Neural cell (in vitro differentiated cells): ENCODE measurements at regions not wholly inside any gene's neighbourhood (a gene's known extent, or its start where the extent isn't known, plus 50 kb on each side); places are given as distances from the start of the nearest gene placed in this dataset.

Source experiments
- H2AFZ ChIP-seq: fragments of 200-600, 300-800 bp; sonication (generic), shearing (Covaris generic); 2 replicates; pipeline ENCODE4 v1.6.0; 2014; ENCODE audit warnings: low read depth, mild to moderate bottlenecking, antibody characterized with exemption, low read length, moderate library complexity
- H3F3A ChIP-seq: fragments of 200-600 bp; shearing (Covaris generic); 2 replicates; pipeline ENCODE4 v1.6.1; 2016; ENCODE audit warnings: mild to moderate bottlenecking, moderate library complexity, mixed read lengths, antibody characterized with exemption, low read length; ENCODE audit not compliant: insufficient read depth, poor library complexity, severe bottlenecking
- H3K27ac ChIP-seq: fragments of 200-600, 300-800 bp; sonication (generic), shearing (Covaris generic); 2 replicates; pipeline ENCODE4 v1.5.1; 2014; ENCODE audit warnings: mild to moderate bottlenecking, low read length, moderate library complexity
- H3K27me3 ChIP-seq: fragments of 300-800, 200-600 bp; sonication (generic), shearing (Covaris generic); 2 replicates; pipeline ENCODE4 v1.6.0; 2014; ENCODE audit warnings: mild to moderate bottlenecking, low read depth, low read length, moderate library complexity; ENCODE audit not compliant: insufficient read depth
- H3K36me3 ChIP-seq: fragments of 300-800, 200-600 bp; sonication (generic), shearing (Covaris generic); 2 replicates; pipeline ENCODE4 v1.5.1; 2014; ENCODE audit warnings: mild to moderate bottlenecking, antibody characterized with exemption, low read length, moderate library complexity; ENCODE audit not compliant: insufficient read depth
- H3K4me2 ChIP-seq: fragments of 300-800, 200-600 bp; sonication (generic), shearing (Covaris generic); 2 replicates; pipeline ENCODE4 v1.6.0; 2014; ENCODE audit warnings: mild to moderate bottlenecking, low read length
- H3K4me3 ChIP-seq: fragments of 300-800, 200-600 bp; sonication (generic), shearing (Covaris generic); 2 replicates; pipeline ENCODE4 v1.5.1; 2014; ENCODE audit warnings: mild to moderate bottlenecking, low read length, moderate library complexity
- H3K79me2 ChIP-seq: fragments of 200-600 bp; shearing (Covaris generic); replicated peaks from 2 replicates; pipeline ENCODE4 v1.6.0; 2014; ENCODE audit warnings: mild to moderate bottlenecking, low read length, moderate library complexity; ENCODE audit not compliant: insufficient read depth
- H3K9ac ChIP-seq: fragments of 300-800, 200-600 bp; sonication (generic), shearing (Covaris generic); 2 replicates; pipeline ENCODE4 v1.6.1; 2016; ENCODE audit warnings: mild to moderate bottlenecking, low read length, mixed read lengths
- H3K9me2 ChIP-seq: fragments of 200-600 bp; shearing (Covaris generic); 2 replicates; pipeline ENCODE4 v1.6.1; 2016; ENCODE audit warnings: mild to moderate bottlenecking, low read length, mixed read lengths; ENCODE audit not compliant: insufficient read depth
- H3K9me3 ChIP-seq: fragments of 200-600, 300-800 bp; sonication (generic), shearing (Covaris generic); 2 replicates; pipeline ENCODE4 v1.6.1; 2016; ENCODE audit warnings: mild to moderate bottlenecking, mixed run types, low read length, moderate library complexity, mixed read lengths
- H4K20me1 ChIP-seq: fragments of 200-600 bp; shearing (Covaris generic); 2 replicates; pipeline ENCODE4 v1.6.1; 2016; ENCODE audit warnings: mild to moderate bottlenecking, mixed run types; ENCODE audit not compliant: insufficient read depth
- EP300 ChIP-seq: fragments of 450-650 bp; conservative IDR thresholded peaks from 2 replicates; pipeline ENCODE4 v1.6.1; 2014; ENCODE audit warnings: antibody characterized with exemption, mild to moderate bottlenecking, moderate library complexity; ENCODE audit not compliant: poor library complexity, severe bottlenecking
- EZH2 ChIP-seq: fragments of 200-600, 300-800 bp; shearing (Covaris generic), sonication (generic); IDR thresholded peaks from 2 replicates; pipeline ENCODE4 v1.6.1; 2014; ENCODE audit warnings: antibody characterized with exemption, low read length, borderline replicate concordance, mild to moderate bottlenecking; ENCODE audit not compliant: insufficient read depth, poor library complexity, severe bottlenecking
- MXI1 ChIP-seq: fragments of 450-650 bp; conservative IDR thresholded peaks from 2 replicates; pipeline ENCODE4 v1.6.1; 2014; ENCODE audit warnings: antibody characterized with exemption, mild to moderate bottlenecking; ENCODE audit not compliant: poor library complexity, severe bottlenecking
- POLR2AphosphoS5 ChIP-seq: IDR thresholded peaks from 2 replicates; pipeline ENCODE4 v1.6.1; 2012
- RAD21 ChIP-seq: fragments of 450-650 bp; conservative IDR thresholded peaks from 2 replicates; pipeline ENCODE4 v1.6.1; 2014; ENCODE audit warnings: antibody characterized with exemption, mild to moderate bottlenecking, moderate library complexity
- SMC3 ChIP-seq: fragments of 450-650 bp; conservative IDR thresholded peaks from 2 replicates; pipeline ENCODE4 v1.6.1; 2014; ENCODE audit warnings: antibody characterized with exemption, mild to moderate bottlenecking, moderate library complexity; ENCODE audit not compliant: poor library complexity
- TAF1 ChIP-seq: IDR thresholded peaks from 2 replicates; pipeline ENCODE4 v1.6.1; 2012; ENCODE audit warnings: low read depth
- TF ChIP-seq, protein P1 (sequence below): IDR thresholded peaks from 2 replicates; pipeline ENCODE4 v1.6.1; 2012; ENCODE audit warnings: borderline replicate concordance
- TF ChIP-seq, protein P2 (sequence below): fragments of 450-650 bp; IDR thresholded peaks from 2 replicates; pipeline ENCODE4 v1.5.1; 2014; ENCODE audit warnings: antibody characterized with exemption, mild to moderate bottlenecking, moderate library complexity; ENCODE audit not compliant: poor library complexity, severe bottlenecking

DNA sequence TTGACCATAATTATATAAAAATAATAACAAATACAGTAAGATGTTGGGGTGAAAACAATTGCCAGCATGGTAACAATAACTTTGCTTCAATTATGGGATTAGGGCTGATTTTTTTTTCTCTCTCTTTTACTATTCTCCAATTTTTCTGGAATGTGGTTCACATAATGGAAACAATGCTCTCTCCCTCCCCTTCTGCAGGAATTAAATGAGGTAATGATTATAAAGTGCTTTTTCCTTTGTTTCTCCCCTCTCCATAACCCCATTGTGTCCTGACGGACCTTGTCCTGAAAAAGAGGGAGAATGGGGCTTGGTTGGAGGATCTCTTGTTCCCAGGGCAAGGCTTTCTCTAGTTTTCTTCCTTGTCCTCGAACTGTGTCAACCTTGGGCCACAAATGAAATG lies 234.0 kb upstream of the ZNF32 start:
- Histone ChIP-seq H3K27ac (no peak overlapping the region), H3K9me3 (no peaks in the 10 kb centered on the region), H3F3A (no peaks in the 10 kb centered on the region), H2AFZ (no peak overlapping the region), H3K79me2 (no peaks in the 10 kb centered on the region), H3K9me2 (no peaks in the 10 kb centered on the region), H3K4me3 (no peak overlapping the region), H3K27me3 (no peaks in the 10 kb centered on the region), H3K4me2 (no peak overlapping the region), H3K36me3 (no peaks in the 10 kb centered on the region), H4K20me1 (no peaks in the 10 kb centered on the region), H3K9ac (no peak overlapping the region)
- no peak for TF ChIP-seq POLR2AphosphoS5
- no peak for TF ChIP-seq SMC3
- no peak for TF ChIP-seq TAF1
- no peak for TF ChIP-seq EZH2
- TF ChIP-seq EP300, result no peak
- TF ChIP-seq, protein P1, sequence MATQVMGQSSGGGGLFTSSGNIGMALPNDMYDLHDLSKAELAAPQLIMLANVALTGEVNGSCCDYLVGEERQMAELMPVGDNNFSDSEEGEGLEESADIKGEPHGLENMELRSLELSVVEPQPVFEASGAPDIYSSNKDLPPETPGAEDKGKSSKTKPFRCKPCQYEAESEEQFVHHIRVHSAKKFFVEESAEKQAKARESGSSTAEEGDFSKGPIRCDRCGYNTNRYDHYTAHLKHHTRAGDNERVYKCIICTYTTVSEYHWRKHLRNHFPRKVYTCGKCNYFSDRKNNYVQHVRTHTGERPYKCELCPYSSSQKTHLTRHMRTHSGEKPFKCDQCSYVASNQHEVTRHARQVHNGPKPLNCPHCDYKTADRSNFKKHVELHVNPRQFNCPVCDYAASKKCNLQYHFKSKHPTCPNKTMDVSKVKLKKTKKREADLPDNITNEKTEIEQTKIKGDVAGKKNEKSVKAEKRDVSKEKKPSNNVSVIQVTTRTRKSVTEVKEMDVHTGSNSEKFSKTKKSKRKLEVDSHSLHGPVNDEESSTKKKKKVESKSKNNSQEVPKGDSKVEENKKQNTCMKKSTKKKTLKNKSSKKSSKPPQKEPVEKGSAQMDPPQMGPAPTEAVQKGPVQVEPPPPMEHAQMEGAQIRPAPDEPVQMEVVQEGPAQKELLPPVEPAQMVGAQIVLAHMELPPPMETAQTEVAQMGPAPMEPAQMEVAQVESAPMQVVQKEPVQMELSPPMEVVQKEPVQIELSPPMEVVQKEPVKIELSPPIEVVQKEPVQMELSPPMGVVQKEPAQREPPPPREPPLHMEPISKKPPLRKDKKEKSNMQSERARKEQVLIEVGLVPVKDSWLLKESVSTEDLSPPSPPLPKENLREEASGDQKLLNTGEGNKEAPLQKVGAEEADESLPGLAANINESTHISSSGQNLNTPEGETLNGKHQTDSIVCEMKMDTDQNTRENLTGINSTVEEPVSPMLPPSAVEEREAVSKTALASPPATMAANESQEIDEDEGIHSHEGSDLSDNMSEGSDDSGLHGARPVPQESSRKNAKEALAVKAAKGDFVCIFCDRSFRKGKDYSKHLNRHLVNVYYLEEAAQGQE, result no peak
- TF ChIP-seq, protein P2, sequence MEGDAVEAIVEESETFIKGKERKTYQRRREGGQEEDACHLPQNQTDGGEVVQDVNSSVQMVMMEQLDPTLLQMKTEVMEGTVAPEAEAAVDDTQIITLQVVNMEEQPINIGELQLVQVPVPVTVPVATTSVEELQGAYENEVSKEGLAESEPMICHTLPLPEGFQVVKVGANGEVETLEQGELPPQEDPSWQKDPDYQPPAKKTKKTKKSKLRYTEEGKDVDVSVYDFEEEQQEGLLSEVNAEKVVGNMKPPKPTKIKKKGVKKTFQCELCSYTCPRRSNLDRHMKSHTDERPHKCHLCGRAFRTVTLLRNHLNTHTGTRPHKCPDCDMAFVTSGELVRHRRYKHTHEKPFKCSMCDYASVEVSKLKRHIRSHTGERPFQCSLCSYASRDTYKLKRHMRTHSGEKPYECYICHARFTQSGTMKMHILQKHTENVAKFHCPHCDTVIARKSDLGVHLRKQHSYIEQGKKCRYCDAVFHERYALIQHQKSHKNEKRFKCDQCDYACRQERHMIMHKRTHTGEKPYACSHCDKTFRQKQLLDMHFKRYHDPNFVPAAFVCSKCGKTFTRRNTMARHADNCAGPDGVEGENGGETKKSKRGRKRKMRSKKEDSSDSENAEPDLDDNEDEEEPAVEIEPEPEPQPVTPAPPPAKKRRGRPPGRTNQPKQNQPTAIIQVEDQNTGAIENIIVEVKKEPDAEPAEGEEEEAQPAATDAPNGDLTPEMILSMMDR, result no peak
- TF ChIP-seq RAD21, result no peak
- TF ChIP-seq MXI1, result no peak

DNA sequence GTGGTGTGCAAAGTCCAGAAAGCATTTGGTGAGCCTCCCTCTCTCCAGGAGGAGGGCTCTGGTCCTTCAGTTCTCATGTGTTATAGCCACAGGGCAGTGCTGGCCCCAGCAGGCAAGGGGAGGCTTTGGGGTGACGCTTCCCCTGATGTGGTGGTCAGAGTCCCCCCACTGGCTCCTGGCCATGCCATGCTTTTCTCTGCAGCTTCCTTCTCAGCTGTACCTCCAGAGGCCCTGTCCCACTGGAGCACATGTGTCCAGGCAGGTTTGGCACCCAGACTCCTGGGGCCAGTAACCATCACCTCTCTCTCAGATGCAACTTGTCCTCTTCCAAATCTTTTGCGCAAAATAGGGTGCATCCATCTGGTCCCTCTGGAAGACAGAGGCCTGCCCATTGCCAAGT lies 233.0 kb upstream of the ZNF32 start:
- Histone ChIP-seq H4K20me1 (no peaks in the 10 kb centered on the region), H2AFZ (no peak overlapping the region), H3K9ac (no peak overlapping the region), H3K4me3 (no peak overlapping the region), H3K27me3 (no peaks in the 10 kb centered on the region), H3K27ac (no peak overlapping the region), H3K36me3 (no peaks in the 10 kb centered on the region), H3K9me2 (no peaks in the 10 kb centered on the region), H3K9me3 (no peaks in the 10 kb centered on the region), H3F3A (no peaks in the 10 kb centered on the region), H3K4me2 (no peak overlapping the region), H3K79me2 (no peaks in the 10 kb centered on the region)
- no peak for TF ChIP-seq TAF1
- no peak for TF ChIP-seq RAD21
- TF ChIP-seq SMC3, result no peak
- no peak for TF ChIP-seq MXI1

DNA sequence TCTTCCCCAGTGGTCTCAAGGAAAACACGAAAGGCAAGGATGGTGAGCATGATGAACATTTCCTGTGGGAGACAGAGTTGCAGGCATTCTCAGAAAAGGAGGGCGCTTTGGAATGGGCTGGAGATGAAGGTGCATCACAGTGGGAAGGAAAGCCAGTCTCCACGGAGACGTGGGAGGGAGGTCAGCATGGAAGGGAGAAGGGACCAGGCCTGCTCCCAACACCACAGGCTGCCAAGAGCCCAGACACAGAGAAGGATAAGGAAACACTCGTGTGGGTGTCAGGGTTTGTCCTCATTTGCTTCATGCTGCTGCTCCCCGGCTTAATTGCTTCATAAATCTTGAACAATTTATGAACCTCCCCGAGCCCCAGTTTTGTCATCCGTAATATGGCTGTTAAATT lies 231.5 kb upstream of the ZNF32 start:
- H3K27ac ChIP-seq, result no peak overlapping the region
- H2AFZ ChIP-seq, result no peak overlapping the region
- no peaks in the 10 kb centered on the region for H3K36me3 ChIP-seq
- H3K27me3 ChIP-seq, result no peaks in the 10 kb centered on the region
- TF ChIP-seq MXI1 (no peak), TAF1 (no peak), SMC3 (no peak), POLR2AphosphoS5 (no peak), EZH2 (no peak), EP300 (no peak), RAD21 (no peak)
- TF ChIP-seq, protein P2, result no peak
- TF ChIP-seq, protein P1, result no peak
- no peak overlapping the region for H3K4me3 ChIP-seq
- H3K9me2 ChIP-seq, result no peaks in the 10 kb centered on the region
- no peaks in the 10 kb centered on the region for H3F3A ChIP-seq
- H3K9ac ChIP-seq, result no peak overlapping the region
- no peaks in the 10 kb centered on the region for H3K79me2 ChIP-seq
- H3K9me3 ChIP-seq, result no peaks in the 10 kb centered on the region
- H4K20me1 ChIP-seq, result no peaks in the 10 kb centered on the region
- H3K4me2 ChIP-seq, result no peak overlapping the region
